ENCODE measurements at regions not wholly inside any gene's neighbourhood (a gene's known extent, or its start where the extent isn't known, plus 50 kb on each side); places are given as distances from the start of the nearest gene placed in this dataset.

DNA sequence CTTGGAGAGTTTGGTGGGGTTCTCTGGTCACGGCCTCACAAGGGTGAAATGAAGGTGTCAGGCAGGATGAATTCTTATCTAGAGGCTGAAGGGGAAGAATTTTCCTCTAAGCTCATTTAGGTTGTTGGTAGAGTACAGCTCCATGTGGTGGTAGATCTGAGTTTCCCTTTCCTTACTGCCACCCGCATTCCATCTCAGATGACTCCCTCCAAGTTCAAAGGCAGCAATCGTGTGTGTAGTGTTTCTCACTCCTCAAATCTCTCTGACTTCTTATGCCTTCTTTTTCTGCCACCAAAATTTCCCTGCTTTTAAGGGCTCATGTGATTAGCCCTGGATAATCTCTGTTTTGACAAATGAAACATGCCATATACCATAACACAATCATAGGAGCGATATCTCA is 135.5 kb upstream of the MYOCD start:
- CTCF ChIA-PET, result no interaction called here
- no peaks in the 10 kb centered on the region for H3K9me3 Mint-ChIP-seq (ENCODE audit: low read depth, unreplicated experiment)
- no peak overlapping the region for H3K27ac Mint-ChIP-seq (ENCODE audit: unreplicated experiment)
- no peak overlapping the region for H3K4me3 Mint-ChIP-seq (ENCODE audit: low read depth, unreplicated experiment)
- TF ChIP-seq, protein P1, sequence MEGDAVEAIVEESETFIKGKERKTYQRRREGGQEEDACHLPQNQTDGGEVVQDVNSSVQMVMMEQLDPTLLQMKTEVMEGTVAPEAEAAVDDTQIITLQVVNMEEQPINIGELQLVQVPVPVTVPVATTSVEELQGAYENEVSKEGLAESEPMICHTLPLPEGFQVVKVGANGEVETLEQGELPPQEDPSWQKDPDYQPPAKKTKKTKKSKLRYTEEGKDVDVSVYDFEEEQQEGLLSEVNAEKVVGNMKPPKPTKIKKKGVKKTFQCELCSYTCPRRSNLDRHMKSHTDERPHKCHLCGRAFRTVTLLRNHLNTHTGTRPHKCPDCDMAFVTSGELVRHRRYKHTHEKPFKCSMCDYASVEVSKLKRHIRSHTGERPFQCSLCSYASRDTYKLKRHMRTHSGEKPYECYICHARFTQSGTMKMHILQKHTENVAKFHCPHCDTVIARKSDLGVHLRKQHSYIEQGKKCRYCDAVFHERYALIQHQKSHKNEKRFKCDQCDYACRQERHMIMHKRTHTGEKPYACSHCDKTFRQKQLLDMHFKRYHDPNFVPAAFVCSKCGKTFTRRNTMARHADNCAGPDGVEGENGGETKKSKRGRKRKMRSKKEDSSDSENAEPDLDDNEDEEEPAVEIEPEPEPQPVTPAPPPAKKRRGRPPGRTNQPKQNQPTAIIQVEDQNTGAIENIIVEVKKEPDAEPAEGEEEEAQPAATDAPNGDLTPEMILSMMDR (IDR thresholded peaks at IDR 0.05; ENCODE audit: unreplicated experiment), result no peak
- H3K27me3 Mint-ChIP-seq (ENCODE audit: unreplicated experiment), result no peaks in the 10 kb centered on the region
- DNase-seq, result no peak
- BruUV-seq (replicated peaks), result no TSS peak
- intact Hi-C loops (cut with micrococcal nuclease; ENCODE audit: unreplicated experiment), result no loop called here
- H3K4me1 Mint-ChIP-seq (ENCODE audit: low read depth, unreplicated experiment), result no peaks in the 10 kb centered on the region
- H3K36me3 Mint-ChIP-seq (ENCODE audit: insufficient read depth, unreplicated experiment), result no peaks in the 10 kb centered on the region

DNA sequence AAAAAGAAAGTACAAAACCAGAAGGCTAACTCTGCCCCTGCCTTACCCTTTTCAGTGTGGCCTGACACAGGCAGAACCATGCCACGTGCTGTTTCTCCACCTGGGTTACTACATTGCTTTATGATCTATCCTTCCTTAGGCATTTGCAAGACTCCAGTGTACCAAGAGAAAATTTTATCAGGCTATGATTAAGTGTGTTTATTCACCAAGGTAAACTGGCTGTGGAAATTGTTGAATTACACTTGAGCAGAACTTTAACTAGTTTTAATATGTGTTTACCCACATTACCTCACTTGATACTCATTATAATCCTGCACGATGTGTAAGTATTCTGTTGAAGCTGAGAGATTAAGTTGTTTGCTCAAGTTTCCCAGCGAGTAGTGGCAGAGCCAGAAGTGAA is 129.7 kb upstream of the MYOCD start:
- Mint-ChIP-seq H3K4me3 (ENCODE audit: low read depth, unreplicated experiment) (no peak overlapping the region), H3K36me3 (ENCODE audit: insufficient read depth, unreplicated experiment) (no peaks in the 10 kb centered on the region), H3K9me3 (ENCODE audit: low read depth, unreplicated experiment) (no peaks in the 10 kb centered on the region), H3K4me1 (ENCODE audit: low read depth, unreplicated experiment) (no peaks in the 10 kb centered on the region), H3K27me3 (ENCODE audit: unreplicated experiment) (no peaks in the 10 kb centered on the region), H3K27ac (ENCODE audit: unreplicated experiment) (no peak overlapping the region)
- intact Hi-C loops (cut with micrococcal nuclease; ENCODE audit: unreplicated experiment), result no loop called here
- CTCF ChIA-PET, result no interaction called here
- TF ChIP-seq, protein P1 (IDR thresholded peaks at IDR 0.05; ENCODE audit: unreplicated experiment), result no peak
- BruUV-seq (replicated peaks), result no TSS peak
- DNase-seq, result no peak

DNA sequence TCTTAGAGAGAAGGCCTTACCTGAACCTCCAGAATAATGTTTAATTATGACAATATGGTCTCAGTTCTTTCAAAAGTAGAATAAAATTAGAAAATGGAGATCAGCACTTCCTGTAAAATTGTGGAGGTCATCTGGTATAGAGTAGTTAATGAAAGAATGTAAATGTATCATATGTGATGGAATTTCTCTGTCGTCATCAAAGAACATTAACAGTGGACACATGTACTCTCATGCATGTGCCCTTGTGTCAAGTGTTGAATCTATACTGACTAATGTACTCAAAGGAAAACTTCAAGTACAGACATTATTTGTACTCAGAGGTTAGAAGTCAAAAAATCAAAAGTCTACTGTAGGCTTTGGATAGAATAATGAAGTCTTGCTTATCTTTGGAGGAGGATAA is 129.2 kb upstream of the MYOCD start:
- DNase-seq, result no peak
- intact Hi-C loops (cut with micrococcal nuclease; ENCODE audit: unreplicated experiment), result no loop called here
- TF ChIP-seq, protein P1 (IDR thresholded peaks at IDR 0.05; ENCODE audit: unreplicated experiment), result no peak
- BruUV-seq (replicated peaks), result no TSS peak
- Mint-ChIP-seq H3K4me3 (ENCODE audit: low read depth, unreplicated experiment) (no peak overlapping the region), H3K4me1 (ENCODE audit: low read depth, unreplicated experiment) (no peaks in the 10 kb centered on the region), H3K27ac (ENCODE audit: unreplicated experiment) (no peak overlapping the region), H3K36me3 (ENCODE audit: insufficient read depth, unreplicated experiment) (no peaks in the 10 kb centered on the region), H3K9me3 (ENCODE audit: low read depth, unreplicated experiment) (no peaks in the 10 kb centered on the region), H3K27me3 (ENCODE audit: unreplicated experiment) (no peaks in the 10 kb centered on the region)
- CTCF ChIA-PET, result no interaction called here

DNA sequence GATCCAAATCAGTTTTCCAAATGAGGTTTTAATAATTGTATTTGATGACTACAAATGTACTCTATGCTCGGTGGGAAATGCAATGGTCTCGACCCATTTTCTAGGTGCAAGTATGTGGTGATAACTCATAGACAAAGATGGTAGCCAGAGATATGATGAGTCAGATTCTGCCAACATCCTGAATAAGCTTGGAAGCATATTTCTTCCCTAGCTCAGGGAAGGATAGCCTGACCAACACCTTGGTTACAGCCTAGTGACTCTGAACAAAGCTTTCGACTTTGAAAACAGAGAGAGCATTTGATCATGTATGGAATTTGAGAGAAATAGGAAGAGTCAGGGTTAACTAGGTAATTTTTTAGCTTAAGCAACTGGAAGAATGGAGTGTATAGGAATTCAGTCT is 128.3 kb upstream of the MYOCD start:
- Mint-ChIP-seq H3K27ac (ENCODE audit: unreplicated experiment) (no peak overlapping the region), H3K36me3 (ENCODE audit: insufficient read depth, unreplicated experiment) (no peaks in the 10 kb centered on the region), H3K9me3 (ENCODE audit: low read depth, unreplicated experiment) (no peaks in the 10 kb centered on the region), H3K4me3 (ENCODE audit: low read depth, unreplicated experiment) (no peak overlapping the region), H3K27me3 (ENCODE audit: unreplicated experiment) (no peaks in the 10 kb centered on the region), H3K4me1 (ENCODE audit: low read depth, unreplicated experiment) (no peaks in the 10 kb centered on the region)
- intact Hi-C loops (cut with micrococcal nuclease; ENCODE audit: unreplicated experiment), result no loop called here
- TF ChIP-seq, protein P1 (IDR thresholded peaks at IDR 0.05; ENCODE audit: unreplicated experiment), result no peak
- no peak for DNase-seq
- CTCF ChIA-PET, result no interaction called here
- no TSS peak for BruUV-seq (replicated peaks)

- no TSS peak for BruUV-seq (replicated peaks)
- H3K4me1 Mint-ChIP-seq (ENCODE audit: low read depth, unreplicated experiment), result no peaks in the 10 kb centered on the region
Observed at GRCh38 chr17:12538003-12538402, 127.7 kb upstream of the MYOCD start.

More at GRCh38 chr17:12538003-12538402, 127.7 kb upstream of the MYOCD start:
- H3K9me3 Mint-ChIP-seq (ENCODE audit: low read depth, unreplicated experiment), result no peaks in the 10 kb centered on the region
- TF ChIP-seq, protein P1 (IDR thresholded peaks at IDR 0.05; ENCODE audit: unreplicated experiment), result no peak
- no peaks in the 10 kb centered on the region for H3K27me3 Mint-ChIP-seq (ENCODE audit: unreplicated experiment)
- no peak overlapping the region for H3K27ac Mint-ChIP-seq (ENCODE audit: unreplicated experiment)
- no peak overlapping the region for H3K4me3 Mint-ChIP-seq (ENCODE audit: low read depth, unreplicated experiment)
- intact Hi-C loops (cut with micrococcal nuclease; ENCODE audit: unreplicated experiment), result no loop called here
- H3K36me3 Mint-ChIP-seq (ENCODE audit: insufficient read depth, unreplicated experiment), result no peaks in the 10 kb centered on the region
- DNase-seq, result no peak
- CTCF ChIA-PET, result no interaction called here
